22Rv1 (cell line): ENCODE measurements at regions not wholly inside any gene's neighbourhood (a gene's known extent, or its start where the extent isn't known, plus 50 kb on each side); places are given as distances from the start of the nearest gene placed in this dataset.

Source experiments
- H3K27ac ChIP-seq: fragments of 450-650 bp; 2 replicates; pipeline ENCODE4 v1.5.1; 2017
- ZFX ChIP-seq: fragments of 450-650 bp; IDR thresholded peaks from 2 replicates; pipeline ENCODE4 v1.6.1; 2017; ENCODE audit warnings: antibody characterized with exemption, borderline replicate concordance
- TF ChIP-seq, protein P1 (sequence below): fragments of 450-650 bp; IDR thresholded peaks from 2 replicates; pipeline ENCODE4 v1.5.1; 2017; ENCODE audit warnings: mild to moderate bottlenecking

DNA sequence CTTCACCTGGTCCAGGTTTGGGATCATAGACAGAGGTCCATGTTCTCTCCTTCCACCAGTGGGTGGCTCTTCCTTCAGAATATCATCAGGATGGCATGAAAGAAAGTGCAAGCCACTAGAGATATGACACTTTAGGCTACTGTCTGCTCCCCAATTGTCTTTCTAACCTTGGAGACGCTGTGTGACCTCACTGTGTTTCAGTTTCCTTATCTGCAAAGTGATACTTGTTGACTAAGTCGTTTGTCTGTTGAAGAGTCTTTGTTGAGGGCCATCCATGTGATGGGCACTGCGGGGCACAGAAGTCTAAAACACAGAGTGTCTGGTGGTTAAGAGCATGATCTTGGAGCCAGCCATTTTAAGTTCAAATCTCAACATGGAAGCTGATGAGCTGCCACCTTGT, 259.9 kb upstream of the THSD7B start:
- no peak for TF ChIP-seq ZFX
- TF ChIP-seq, protein P1, sequence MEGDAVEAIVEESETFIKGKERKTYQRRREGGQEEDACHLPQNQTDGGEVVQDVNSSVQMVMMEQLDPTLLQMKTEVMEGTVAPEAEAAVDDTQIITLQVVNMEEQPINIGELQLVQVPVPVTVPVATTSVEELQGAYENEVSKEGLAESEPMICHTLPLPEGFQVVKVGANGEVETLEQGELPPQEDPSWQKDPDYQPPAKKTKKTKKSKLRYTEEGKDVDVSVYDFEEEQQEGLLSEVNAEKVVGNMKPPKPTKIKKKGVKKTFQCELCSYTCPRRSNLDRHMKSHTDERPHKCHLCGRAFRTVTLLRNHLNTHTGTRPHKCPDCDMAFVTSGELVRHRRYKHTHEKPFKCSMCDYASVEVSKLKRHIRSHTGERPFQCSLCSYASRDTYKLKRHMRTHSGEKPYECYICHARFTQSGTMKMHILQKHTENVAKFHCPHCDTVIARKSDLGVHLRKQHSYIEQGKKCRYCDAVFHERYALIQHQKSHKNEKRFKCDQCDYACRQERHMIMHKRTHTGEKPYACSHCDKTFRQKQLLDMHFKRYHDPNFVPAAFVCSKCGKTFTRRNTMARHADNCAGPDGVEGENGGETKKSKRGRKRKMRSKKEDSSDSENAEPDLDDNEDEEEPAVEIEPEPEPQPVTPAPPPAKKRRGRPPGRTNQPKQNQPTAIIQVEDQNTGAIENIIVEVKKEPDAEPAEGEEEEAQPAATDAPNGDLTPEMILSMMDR: no peak
- no peak overlapping the region for H3K27ac ChIP-seq

DNA sequence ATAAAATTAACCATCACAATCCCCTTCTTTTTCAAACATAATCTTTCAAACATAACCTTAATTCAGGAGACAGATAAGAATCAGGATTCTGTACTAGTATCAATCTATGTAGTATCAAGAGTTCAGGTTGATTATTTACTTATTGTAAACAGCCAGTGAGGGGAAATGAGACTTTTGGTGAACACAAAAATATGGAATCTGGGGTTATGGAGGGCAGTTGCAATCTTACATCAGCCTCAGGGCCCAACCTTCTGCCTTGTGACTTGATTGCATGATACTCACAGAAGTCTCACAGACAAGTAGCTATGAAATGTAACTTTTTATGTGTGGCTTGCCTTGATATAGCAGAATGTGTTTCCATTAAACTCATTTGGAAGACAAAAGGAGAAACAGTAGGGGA, 262.7 kb upstream of the THSD7B start:
- no peak overlapping the region for H3K27ac ChIP-seq
- TF ChIP-seq, protein P1: no peak
- no peak for TF ChIP-seq ZFX

DNA sequence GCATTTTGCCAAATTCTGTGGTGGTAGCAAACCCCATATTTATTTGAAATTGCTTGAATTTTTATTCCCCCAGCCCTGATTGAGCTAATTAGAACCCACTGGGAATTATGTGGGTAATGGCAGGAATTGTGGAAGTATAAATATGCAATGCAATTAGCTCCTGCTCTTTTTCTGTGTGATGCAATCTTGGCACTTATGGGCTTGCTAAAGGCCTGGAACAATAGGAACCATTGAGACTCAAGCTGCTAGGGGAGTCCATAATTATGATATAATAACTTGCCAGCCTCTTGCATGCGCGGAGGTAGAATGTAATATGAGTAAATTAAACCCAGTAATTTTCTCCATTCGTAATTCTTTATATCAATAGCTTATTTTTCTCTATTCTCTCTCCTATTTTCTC, 267.6 kb upstream of the THSD7B start:
- TF ChIP-seq, protein P1: no peak
- TF ChIP-seq ZFX: no peak
- H3K27ac ChIP-seq: no peak overlapping the region

DNA sequence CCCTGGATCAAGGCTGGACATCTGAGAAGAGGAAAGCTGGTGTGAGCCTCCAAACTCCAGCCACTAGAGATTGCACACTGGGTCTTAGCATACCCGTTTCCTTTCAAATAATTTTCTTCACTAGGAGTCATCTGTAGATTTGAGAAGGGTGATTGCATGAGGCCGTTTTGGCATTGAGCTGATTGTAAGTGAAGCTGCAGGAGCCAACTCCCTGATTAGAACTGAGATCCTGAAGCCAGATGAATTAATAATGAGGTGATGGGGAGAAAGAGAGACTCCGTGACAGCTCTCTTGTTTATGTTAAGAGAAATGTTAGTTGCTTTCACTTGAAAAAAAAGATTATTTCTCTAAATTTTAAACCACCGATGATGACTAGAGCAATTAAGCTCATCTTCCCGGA, 268.4 kb upstream of the THSD7B start:
- no peak overlapping the region for H3K27ac ChIP-seq
- TF ChIP-seq, protein P1: no peak
- TF ChIP-seq ZFX: no peak

DNA sequence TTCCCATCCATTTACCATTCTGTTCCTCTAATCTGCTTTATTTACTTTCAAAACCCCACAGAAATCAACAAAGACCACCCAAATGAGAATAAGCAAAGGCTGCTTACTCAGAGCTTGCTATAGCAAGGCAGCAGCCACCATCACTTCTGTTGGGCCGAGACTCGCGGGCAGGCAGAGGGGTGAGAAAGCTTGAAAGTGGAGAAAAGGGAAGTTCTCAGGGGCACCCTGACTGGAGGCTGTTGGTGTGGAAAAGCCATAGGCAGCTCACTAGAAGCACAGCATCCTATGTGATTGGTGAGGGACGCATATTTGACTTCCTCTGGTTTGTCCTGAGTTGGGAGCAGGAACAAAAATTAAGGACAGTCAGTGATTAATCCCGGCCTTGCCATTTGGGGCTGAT, 269.7 kb upstream of the THSD7B start:
- H3K27ac ChIP-seq: no peak overlapping the region

DNA sequence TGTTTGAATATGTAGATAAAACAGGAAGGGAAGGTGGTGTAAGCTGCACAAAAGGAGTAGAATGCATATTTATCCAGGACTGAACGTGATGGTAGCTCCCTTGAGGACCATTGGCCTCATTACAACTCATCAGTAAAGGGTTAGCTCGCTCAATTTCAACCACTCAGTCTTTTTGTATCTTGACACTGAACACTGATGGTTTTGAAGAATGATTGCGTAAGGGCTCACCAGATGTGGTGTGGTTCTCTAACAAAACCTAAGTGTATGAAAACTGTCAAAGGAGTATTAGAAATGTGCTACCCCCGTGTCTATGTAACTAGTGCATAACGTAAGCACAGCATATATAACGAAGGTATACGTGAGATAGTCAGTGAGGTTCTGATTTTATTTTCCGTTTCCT, 272.4 kb upstream of the THSD7B start:
- TF ChIP-seq, protein P1: no peak
- no peak for TF ChIP-seq ZFX
- H3K27ac ChIP-seq: no peak overlapping the region

More for the DNA sequence above, 269.7 kb upstream of the THSD7B start:
- TF ChIP-seq, protein P1: no peak
- TF ChIP-seq ZFX: no peak

DNA sequence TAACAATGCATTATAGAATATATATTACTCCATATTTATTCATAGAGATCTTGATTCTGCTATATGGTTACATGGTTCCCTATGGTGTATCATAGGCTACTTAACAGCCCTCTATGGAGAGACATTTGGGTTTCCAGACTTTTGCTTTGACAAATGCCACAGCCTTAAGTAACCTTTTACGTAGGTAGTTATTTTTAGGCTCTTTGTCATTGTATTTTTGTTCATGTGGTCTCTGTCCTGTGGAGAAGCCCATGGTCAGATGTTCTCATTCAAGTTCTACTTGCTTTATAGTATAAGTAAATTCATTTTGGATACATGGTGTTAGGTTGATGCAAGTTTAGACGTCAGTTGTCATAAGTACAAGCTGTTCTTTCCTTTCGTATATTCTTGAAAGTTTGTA, 275.2 kb upstream of the THSD7B start:
- no peak for TF ChIP-seq ZFX
- TF ChIP-seq, protein P1: no peak
- no peak overlapping the region for H3K27ac ChIP-seq
